AG09319 (cell line): ENCODE measurements at regions not wholly inside any gene's neighbourhood (a gene's known extent, or its start where the extent isn't known, plus 50 kb on each side); places are given as distances from the start of the nearest gene placed in this dataset.

Experiments used
- DNase-seq: peaks from one replicate; pipeline ENCODE4 v3.0.0-alpha.2; 2010; ENCODE audit warnings: low read depth; ENCODE audit errors: extremely low read depth
- CTCF ChIP-seq: IDR thresholded peaks from 2 replicates; pipeline ENCODE4 v1.5.1; 2011; ENCODE audit warnings: low read depth, mild to moderate bottlenecking, inconsistent platforms, low read length, moderate library complexity

- no peak for DNase-seq
- no peak for TF ChIP-seq CTCF
Measured at GRCh38 chr1:185369786-185370185, 52.7 kb upstream of the IVNS1ABP start.

- DNase-seq = no peak
- TF ChIP-seq CTCF = no peak
Measured at GRCh38 chr1:185368913-185369491, 52.0 kb upstream of the IVNS1ABP start.

GRCh38 chr1:185368313-185368855 lies 51.3 kb upstream of the IVNS1ABP start:
- DNase-seq = no peak
- no peak for TF ChIP-seq CTCF

- DNase-seq = no peak
Measured at GRCh38 chr1:185367218-185367617, 50.2 kb upstream of the IVNS1ABP start.

More at GRCh38 chr1:185367218-185367617, 50.2 kb upstream of the IVNS1ABP start:
- TF ChIP-seq CTCF = no peak
